ENCODE measurements at regions not wholly inside any gene's neighbourhood (a gene's known extent, or its start where the extent isn't known, plus 50 kb on each side); places are given as distances from the start of the nearest gene placed in this dataset.

DNA sequence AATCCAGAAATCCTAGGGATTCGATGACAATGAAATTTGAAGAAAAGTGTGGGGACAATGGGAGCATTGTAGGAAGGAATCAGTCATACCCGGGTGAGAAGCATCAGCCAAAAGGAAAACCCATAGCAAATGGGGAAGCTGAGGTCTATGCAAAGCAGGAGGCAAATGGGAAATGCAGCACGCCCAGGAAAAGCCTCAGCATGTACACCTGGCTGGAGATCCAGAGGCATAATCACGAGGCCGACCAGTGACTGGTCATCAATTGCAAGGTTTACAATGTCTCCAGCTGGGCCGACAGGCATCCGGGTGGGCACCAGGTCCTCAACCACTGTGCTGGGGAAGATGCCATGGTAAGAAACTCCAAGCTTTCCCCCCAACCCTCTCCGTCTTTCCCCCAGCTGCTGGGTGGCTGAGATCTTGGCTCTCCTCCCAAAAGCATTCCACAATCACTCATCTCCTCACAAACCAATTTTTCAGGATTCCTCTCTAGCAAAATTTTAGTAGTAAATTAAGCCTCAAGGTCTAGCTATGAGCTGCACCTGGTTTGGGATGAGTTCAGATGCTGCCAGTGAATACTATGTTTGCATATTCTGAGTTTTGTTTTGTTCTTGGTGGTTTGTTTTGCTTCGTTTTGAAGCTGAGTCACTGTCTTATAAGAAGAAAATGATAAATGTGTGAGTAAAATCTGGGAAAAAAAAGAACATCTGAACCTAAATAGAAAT, 98.0 kb upstream of the OR5AK2 start:
- Histone ChIP-seq H3K36me3 (no peaks in the 10 kb centered on the region), H3K27ac (no peak overlapping the region), H3K9me3 (no peaks in the 10 kb centered on the region), H3K4me3 (no peak overlapping the region), H3K4me1 (replicated peaks) (no peaks in the 10 kb centered on the region), H3K27me3 (replicated peaks; ENCODE audit: insufficient read depth) (no peaks in the 10 kb centered on the region)
- intact Hi-C loops (cut with DNase I), result no loop called here
- WGBS, result 67% methylated on average over 9 of the region's 9 CpGs
- TF ChIP-seq POLR2A (IDR thresholded peaks at IDR 0.05) (no peak), POLR2AphosphoS5 (IDR thresholded peaks at IDR 0.05) (no peak)
- TF ChIP-seq, protein P1, sequence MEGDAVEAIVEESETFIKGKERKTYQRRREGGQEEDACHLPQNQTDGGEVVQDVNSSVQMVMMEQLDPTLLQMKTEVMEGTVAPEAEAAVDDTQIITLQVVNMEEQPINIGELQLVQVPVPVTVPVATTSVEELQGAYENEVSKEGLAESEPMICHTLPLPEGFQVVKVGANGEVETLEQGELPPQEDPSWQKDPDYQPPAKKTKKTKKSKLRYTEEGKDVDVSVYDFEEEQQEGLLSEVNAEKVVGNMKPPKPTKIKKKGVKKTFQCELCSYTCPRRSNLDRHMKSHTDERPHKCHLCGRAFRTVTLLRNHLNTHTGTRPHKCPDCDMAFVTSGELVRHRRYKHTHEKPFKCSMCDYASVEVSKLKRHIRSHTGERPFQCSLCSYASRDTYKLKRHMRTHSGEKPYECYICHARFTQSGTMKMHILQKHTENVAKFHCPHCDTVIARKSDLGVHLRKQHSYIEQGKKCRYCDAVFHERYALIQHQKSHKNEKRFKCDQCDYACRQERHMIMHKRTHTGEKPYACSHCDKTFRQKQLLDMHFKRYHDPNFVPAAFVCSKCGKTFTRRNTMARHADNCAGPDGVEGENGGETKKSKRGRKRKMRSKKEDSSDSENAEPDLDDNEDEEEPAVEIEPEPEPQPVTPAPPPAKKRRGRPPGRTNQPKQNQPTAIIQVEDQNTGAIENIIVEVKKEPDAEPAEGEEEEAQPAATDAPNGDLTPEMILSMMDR (IDR thresholded peaks at IDR 0.05), result no peak
- DNase-seq (ENCODE audit: low spot score), result no peak

DNA sequence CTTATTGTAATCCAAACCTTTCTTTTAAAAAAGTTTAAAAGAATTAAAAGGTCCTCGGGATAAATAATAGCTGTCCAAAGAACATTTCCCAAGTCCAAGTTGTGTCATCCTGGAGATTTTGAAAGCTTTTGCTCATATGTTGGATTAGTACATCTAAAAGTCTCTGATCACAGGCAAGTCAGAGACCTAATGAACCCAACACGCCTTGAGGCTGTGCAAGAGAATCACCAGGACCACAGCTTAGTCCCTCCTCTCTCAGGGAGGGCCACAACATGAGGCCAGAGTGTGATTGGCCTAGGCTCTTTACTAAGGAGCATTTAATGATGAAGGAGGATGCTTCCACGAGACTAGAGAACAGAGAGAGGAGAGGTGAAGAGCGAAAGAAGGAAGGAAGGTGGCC, 98.7 kb upstream of the OR5AK2 start:
- H3K4me1 ChIP-seq (replicated peaks), result no peaks in the 10 kb centered on the region
- no peaks in the 10 kb centered on the region for H3K27me3 ChIP-seq (replicated peaks; ENCODE audit: insufficient read depth)
- intact Hi-C loops (cut with DNase I), result no loop called here
- H3K27ac ChIP-seq, result no peak overlapping the region
- WGBS, result 70% methylated on average over 4 of the region's 4 CpGs
- no peak overlapping the region for H3K4me3 ChIP-seq
- no peaks in the 10 kb centered on the region for H3K9me3 ChIP-seq
- TF ChIP-seq POLR2A (IDR thresholded peaks at IDR 0.05) (no peak), POLR2AphosphoS5 (IDR thresholded peaks at IDR 0.05) (no peak)
- TF ChIP-seq, protein P1 (IDR thresholded peaks at IDR 0.05), result no peak
- no peaks in the 10 kb centered on the region for H3K36me3 ChIP-seq
- DNase-seq (ENCODE audit: low spot score), result no peak

DNA sequence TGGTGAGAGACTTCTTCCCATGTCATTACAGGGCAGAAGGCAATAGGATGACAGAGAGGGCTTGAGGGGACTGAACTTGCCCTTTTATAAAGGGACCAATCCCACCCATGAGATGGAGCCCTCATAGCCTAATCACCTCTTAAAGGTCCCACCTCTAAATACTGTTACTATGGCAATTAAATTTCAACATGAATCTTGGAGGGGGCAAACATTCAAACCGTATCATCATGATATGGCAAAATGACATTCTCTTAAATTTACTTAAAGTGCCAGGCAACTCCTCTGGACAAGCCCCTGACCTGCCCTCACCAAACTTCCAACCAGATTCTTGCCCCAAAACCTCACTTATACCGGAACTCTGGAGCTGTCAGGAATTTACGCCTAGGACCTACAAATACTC, 100.8 kb upstream of the OR5AK2 start:
- Histone ChIP-seq H3K4me3 (no peak overlapping the region), H3K27me3 (replicated peaks; ENCODE audit: insufficient read depth) (no peaks in the 10 kb centered on the region), H3K4me1 (replicated peaks) (no peaks in the 10 kb centered on the region), H3K27ac (no peak overlapping the region), H3K36me3 (no peaks in the 10 kb centered on the region), H3K9me3 (no peaks in the 10 kb centered on the region)
- TF ChIP-seq, protein P1 (IDR thresholded peaks at IDR 0.05), result no peak
- TF ChIP-seq POLR2A (IDR thresholded peaks at IDR 0.05) (no peak), POLR2AphosphoS5 (IDR thresholded peaks at IDR 0.05) (no peak)
- WGBS, result 80% methylated on average over 3 of the region's 3 CpGs
- DNase-seq (ENCODE audit: low spot score), result no peak
- intact Hi-C loops (cut with DNase I), result no loop called here

DNA sequence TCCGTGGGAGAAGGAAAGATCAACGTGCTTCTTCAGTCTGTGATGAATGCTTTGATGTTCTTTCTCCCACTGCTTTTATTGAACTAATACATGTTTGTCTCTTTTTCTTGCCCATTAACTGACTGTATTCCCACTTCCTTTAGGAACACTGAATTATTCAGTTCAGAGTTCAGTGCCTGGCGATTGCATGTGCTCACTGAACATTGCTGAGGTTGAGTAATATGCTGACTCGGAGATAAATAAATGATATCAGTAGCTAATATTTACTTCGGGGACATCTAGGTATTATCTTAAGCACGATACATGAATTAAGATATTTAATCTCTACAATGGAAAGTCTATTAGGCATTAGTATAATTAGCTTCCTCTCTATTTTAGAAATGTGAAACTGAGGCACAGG, 102.3 kb upstream of the OR5AK2 start:
- TF ChIP-seq POLR2AphosphoS5 (IDR thresholded peaks at IDR 0.05) (no peak), POLR2A (IDR thresholded peaks at IDR 0.05) (no peak)
- TF ChIP-seq, protein P1 (IDR thresholded peaks at IDR 0.05), result no peak
- Histone ChIP-seq H3K9me3 (no peaks in the 10 kb centered on the region), H3K27me3 (replicated peaks; ENCODE audit: insufficient read depth) (no peaks in the 10 kb centered on the region), H3K4me3 (no peak overlapping the region), H3K4me1 (replicated peaks) (no peaks in the 10 kb centered on the region), H3K27ac (no peak overlapping the region), H3K36me3 (no peaks in the 10 kb centered on the region)
- no peak for DNase-seq (ENCODE audit: low spot score)
- intact Hi-C loops (cut with DNase I), result no loop called here
- 46% methylated on average over 6 of the region's 6 CpGs for WGBS

DNA sequence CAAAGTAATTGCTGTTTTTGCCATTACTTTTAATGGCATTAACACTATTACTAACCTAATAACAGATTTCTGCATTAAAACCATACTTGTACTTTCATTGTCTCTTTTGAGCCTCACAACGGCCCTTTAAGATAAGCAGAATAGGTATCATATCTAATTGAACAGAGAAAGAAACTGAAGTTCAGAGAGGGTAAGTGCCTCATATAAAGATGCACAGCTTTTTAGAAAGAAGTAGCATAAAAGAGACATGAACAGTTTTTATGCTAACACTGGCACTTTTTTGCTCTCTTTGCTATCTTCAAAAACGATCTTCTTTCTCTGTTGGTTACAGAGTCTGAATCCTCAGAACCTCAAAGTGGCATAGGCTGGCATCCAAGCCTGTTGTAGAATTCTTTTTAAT, 102.9 kb upstream of the OR5AK2 start:
- WGBS, result 47% methylated on average over 2 of the region's 2 CpGs
- intact Hi-C loops (cut with DNase I), result no loop called here
- H3K27me3 ChIP-seq (replicated peaks; ENCODE audit: insufficient read depth), result no peaks in the 10 kb centered on the region
- TF ChIP-seq POLR2AphosphoS5 (IDR thresholded peaks at IDR 0.05), result no peak
- no peak for TF ChIP-seq POLR2A (IDR thresholded peaks at IDR 0.05)
- TF ChIP-seq, protein P1 (IDR thresholded peaks at IDR 0.05), result no peak
- H3K4me1 ChIP-seq (replicated peaks), result no peaks in the 10 kb centered on the region
- DNase-seq (ENCODE audit: low spot score), result no peak
- H3K36me3 ChIP-seq, result no peaks in the 10 kb centered on the region
- H3K9me3 ChIP-seq, result no peaks in the 10 kb centered on the region
- no peak overlapping the region for H3K27ac ChIP-seq
- no peak overlapping the region for H3K4me3 ChIP-seq

All from prostate gland (tissue), 2 donors.